Skeletal muscle satellite cell (primary cell): ENCODE measurements at regions not wholly inside any gene's neighbourhood (a gene's known extent, or its start where the extent isn't known, plus 50 kb on each side); places are given as distances from the start of the nearest gene placed in this dataset.

ENCODE experiments used
- H3K27me3 ChIP-seq: 2 replicates; pipeline ENCODE4 v1.7.0; 2013; ENCODE audit warnings: low read length; ENCODE audit not compliant: control insufficient read depth, insufficient read depth
- H3K36me3 ChIP-seq: 2 replicates; pipeline ENCODE4 v1.7.0; 2013; ENCODE audit warnings: mild to moderate bottlenecking, control low read depth, low read length; ENCODE audit not compliant: insufficient read depth
- H3K4me1 ChIP-seq: 2 replicates; pipeline ENCODE4 v1.7.0; 2013; ENCODE audit warnings: low read length; ENCODE audit not compliant: control insufficient read depth, insufficient read depth
- H3K4me2 ChIP-seq: 2 replicates; pipeline ENCODE4 v1.7.0; 2013; ENCODE audit warnings: mild to moderate bottlenecking, low read length
- H3K4me3 ChIP-seq: 2 replicates; pipeline ENCODE4 v1.7.0; 2013; ENCODE audit warnings: low read length
- H3K9ac ChIP-seq: 2 replicates; pipeline ENCODE4 v1.7.0; 2013; ENCODE audit warnings: mild to moderate bottlenecking, low read depth, low read length, moderate library complexity
- H3K9me3 ChIP-seq: replicated peaks from 2 replicates; pipeline ENCODE4 v1.7.0; 2013; ENCODE audit warnings: mild to moderate bottlenecking, control low read depth, low read length

DNA sequence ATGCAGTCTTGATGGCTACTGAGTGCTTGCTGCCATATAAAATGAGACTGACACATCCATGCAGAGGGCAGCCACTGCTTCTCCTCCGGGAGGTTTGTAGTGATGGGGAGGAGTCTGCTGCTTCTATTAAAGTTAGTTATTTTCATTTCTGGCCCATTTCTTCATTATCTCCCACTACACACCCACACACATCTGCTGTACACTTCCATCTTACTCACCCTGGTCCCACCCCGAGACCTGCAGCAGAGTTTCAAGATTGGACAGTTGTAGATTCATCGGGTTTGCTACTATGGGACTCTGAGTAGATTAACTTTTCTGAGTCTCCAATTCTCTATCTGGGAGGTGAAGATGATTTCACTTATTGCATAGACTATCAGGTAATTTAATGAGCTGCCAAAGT lies 176.2 kb upstream of the SNX19 start:
- H3K27me3 ChIP-seq = peaks cover 15% of the 10 kb centered on the region
- no peak overlapping the region for H3K4me2 ChIP-seq
- H3K36me3 ChIP-seq = no peaks in the 10 kb centered on the region
- H3K9ac ChIP-seq = no peak overlapping the region
- no peaks in the 10 kb centered on the region for H3K9me3 ChIP-seq
- no peak overlapping the region for H3K4me3 ChIP-seq
- H3K4me1 ChIP-seq = no peaks in the 10 kb centered on the region

DNA sequence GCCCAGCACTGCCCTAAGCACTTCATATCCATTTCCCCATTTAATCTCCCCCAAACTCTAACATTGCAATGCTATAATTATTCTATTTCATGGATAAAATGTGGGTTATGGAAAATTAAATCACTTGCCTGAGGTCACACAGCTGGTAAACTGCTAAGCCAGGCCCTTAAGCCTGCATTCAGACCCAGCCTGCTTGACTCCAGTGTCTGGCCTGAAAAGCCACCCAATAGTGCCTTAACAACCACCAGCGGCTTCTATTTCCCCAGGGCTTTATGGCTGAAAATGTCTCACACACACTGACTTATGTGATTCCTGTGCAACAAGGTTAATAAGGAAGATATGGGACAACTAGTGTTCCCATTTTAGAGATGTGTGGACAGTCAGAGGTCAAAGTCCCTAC lies 178.5 kb upstream of the SNX19 start:
- H3K4me2 ChIP-seq = no peak overlapping the region
- H3K9ac ChIP-seq = no peak overlapping the region
- H3K36me3 ChIP-seq = no peaks in the 10 kb centered on the region
- H3K4me3 ChIP-seq = no peak overlapping the region
- peaks cover 11% of the 10 kb centered on the region for H3K27me3 ChIP-seq
- peaks cover 13% of the 10 kb centered on the region for H3K4me1 ChIP-seq
- no peaks in the 10 kb centered on the region for H3K9me3 ChIP-seq

DNA sequence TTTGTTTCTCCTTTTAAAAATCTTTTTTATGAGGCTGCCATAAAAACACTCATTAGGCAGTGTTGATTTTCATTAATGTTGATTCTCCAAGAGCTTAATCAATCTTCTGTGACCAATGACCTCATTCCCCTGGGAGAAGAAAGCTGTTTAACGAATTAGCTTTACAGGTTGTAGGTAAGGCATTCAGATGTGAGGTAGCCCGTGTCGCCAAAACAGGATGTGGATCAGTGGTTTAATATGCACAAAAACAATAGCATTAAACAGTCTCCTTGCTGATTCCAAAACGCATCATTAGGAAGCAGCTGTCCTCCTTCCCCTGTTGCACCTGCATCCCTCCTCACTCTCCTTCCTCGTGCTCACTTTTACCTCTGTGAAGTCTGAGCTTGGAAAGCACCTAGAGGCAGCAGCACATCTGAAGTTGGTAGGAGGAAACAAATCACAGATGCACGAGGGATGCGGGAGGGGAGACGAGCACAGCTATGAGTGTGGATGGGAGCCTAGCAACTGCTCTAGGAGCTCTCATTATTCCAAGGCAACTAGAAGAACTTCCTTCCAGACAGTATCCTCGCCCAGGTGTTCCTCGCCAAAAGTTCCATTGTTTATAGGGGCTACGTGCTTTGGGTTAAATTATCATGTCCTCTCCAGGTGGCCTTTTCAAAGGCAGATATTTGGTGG lies 179.4 kb upstream of the SNX19 start:
- no peaks in the 10 kb centered on the region for H3K36me3 ChIP-seq
- no peak overlapping the region for H3K4me3 ChIP-seq
- H3K4me1 ChIP-seq = peaks cover 15% of the 10 kb centered on the region
- no peak overlapping the region for H3K9ac ChIP-seq
- peaks cover 6% of the 10 kb centered on the region for H3K27me3 ChIP-seq
- H3K9me3 ChIP-seq = no peaks in the 10 kb centered on the region
- H3K4me2 ChIP-seq = no peak overlapping the region

DNA sequence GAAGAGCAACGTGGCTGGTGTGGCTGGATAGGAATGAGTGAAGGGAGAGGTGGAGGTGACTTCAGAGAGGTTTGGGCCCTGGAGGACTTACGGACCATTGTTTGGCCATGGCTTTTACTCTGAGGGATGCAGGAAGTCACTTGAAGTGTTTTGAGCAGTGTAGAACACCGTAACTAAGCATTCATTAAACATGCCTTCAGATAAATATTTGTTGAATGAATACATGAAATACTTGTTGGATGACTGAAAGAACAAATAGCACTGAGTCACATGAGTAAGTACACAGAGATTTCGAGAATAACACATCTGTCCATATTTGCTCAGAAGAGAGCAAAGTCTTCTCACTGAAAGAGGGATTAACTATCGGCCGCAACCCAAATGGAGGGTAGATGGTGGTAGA lies 182.7 kb upstream of the SNX19 start:
- Histone ChIP-seq H3K27me3 (peaks cover 3% of the 10 kb centered on the region), H3K4me2 (no peak overlapping the region), H3K36me3 (no peaks in the 10 kb centered on the region), H3K4me1 (peaks cover 15% of the 10 kb centered on the region), H3K9ac (no peak overlapping the region), H3K9me3 (no peaks in the 10 kb centered on the region), H3K4me3 (no peak overlapping the region)

DNA sequence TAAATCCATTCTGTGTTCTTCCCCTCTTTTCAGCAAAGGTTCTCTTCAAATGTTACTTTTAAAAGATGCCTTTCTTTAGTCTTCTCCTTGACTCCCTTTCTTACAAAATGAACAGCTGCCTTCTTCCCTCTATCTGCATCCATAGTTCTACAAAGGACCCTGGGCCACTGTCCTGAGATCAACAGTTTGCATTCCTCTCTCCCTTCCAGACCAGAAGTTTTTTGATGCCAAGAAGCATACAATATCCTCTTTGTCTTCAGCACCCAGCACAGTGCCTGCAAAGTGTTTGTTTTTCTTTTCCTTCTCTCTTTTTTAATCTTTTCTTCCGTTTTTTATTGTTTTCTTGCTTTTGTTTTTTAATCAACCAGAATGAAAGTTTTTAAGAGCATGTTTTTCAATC lies 183.5 kb upstream of the SNX19 start:
- Histone ChIP-seq H3K9me3 (no peaks in the 10 kb centered on the region), H3K9ac (no peak overlapping the region), H3K4me3 (no peak overlapping the region), H3K36me3 (no peaks in the 10 kb centered on the region), H3K4me1 (peaks cover 15% of the 10 kb centered on the region), H3K4me2 (no peak overlapping the region), H3K27me3 (peaks cover 3% of the 10 kb centered on the region)

DNA sequence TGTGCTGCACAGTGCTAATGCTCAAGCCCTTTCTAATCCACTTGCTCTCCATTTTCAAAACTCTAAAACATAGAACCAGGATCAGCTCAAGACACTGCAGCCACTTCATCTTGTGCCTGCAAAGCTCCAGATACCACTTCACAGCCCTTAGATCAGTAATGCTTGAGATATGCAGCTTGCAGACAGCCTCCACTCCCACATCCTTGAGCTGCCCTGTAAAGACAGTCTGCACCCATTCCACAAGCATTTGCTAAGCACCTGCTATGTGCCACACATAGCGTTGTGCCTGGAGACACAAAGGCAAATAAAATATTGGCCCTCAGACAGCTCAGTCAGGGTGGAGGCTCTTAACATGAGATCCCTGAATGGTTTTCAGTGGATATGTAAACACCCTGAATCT lies 192.5 kb upstream of the SNX19 start:
- H3K27me3 ChIP-seq = no peaks in the 10 kb centered on the region
- H3K9me3 ChIP-seq = no peaks in the 10 kb centered on the region
- peaks cover 16% of the 10 kb centered on the region for H3K4me1 ChIP-seq
- H3K4me2 ChIP-seq = peak overlapping the region; percentile 4
- H3K4me3 ChIP-seq = no peak overlapping the region
- H3K9ac ChIP-seq = no peak overlapping the region
- H3K36me3 ChIP-seq = no peaks in the 10 kb centered on the region

GRCh38 chr11:131109257-131109656 lies 193.0 kb upstream of the SNX19 start:
- Histone ChIP-seq H3K9me3 (no peaks in the 10 kb centered on the region), H3K4me2 (peak overlapping the region; percentile 4), H3K27me3 (no peaks in the 10 kb centered on the region)

GRCh38 chr11:131109790-131110189 lies 193.5 kb upstream of the SNX19 start:
- no peak overlapping the region for H3K9ac ChIP-seq
- peak overlapping the region; percentile 4 for H3K4me2 ChIP-seq
- no peaks in the 10 kb centered on the region for H3K27me3 ChIP-seq
- peaks cover 16% of the 10 kb centered on the region for H3K4me1 ChIP-seq
- H3K36me3 ChIP-seq = no peaks in the 10 kb centered on the region
- no peaks in the 10 kb centered on the region for H3K9me3 ChIP-seq
- H3K4me3 ChIP-seq = no peak overlapping the region

More at GRCh38 chr11:131109257-131109656, 193.0 kb upstream of the SNX19 start:
- H3K36me3 ChIP-seq = no peaks in the 10 kb centered on the region
- H3K4me1 ChIP-seq = peaks cover 16% of the 10 kb centered on the region
- H3K9ac ChIP-seq = no peak overlapping the region
- no peak overlapping the region for H3K4me3 ChIP-seq

DNA sequence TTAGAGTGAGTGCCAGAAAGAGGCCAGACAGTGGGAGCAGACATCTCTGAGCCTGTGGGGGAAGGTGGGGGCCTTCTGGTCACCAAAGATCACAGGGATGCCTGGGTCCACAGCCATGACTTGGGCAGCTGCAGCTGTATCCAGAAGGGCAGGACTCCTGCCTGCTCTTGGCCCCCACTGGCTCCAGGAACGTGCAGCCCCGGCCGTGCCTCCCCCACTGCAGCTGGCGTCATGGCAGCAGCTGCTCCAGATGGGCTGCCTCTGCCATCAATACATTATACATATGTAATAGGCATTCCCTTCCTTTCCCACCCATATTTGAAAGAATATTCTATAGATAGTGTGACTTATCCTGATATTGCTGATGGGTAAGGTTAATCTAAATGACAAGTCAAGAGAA lies 195.5 kb upstream of the SNX19 start:
- Histone ChIP-seq H3K27me3 (no peaks in the 10 kb centered on the region), H3K4me2 (no peak overlapping the region), H3K9ac (no peak overlapping the region), H3K4me1 (peaks cover 16% of the 10 kb centered on the region), H3K36me3 (no peaks in the 10 kb centered on the region), H3K9me3 (no peaks in the 10 kb centered on the region), H3K4me3 (no peak overlapping the region)

- Histone ChIP-seq H3K4me3 (no peak overlapping the region), H3K27me3 (no peaks in the 10 kb centered on the region), H3K4me1 (no peaks in the 10 kb centered on the region)
Observed at GRCh38 chr11:131118247-131118646, 202.0 kb upstream of the SNX19 start.

DNA sequence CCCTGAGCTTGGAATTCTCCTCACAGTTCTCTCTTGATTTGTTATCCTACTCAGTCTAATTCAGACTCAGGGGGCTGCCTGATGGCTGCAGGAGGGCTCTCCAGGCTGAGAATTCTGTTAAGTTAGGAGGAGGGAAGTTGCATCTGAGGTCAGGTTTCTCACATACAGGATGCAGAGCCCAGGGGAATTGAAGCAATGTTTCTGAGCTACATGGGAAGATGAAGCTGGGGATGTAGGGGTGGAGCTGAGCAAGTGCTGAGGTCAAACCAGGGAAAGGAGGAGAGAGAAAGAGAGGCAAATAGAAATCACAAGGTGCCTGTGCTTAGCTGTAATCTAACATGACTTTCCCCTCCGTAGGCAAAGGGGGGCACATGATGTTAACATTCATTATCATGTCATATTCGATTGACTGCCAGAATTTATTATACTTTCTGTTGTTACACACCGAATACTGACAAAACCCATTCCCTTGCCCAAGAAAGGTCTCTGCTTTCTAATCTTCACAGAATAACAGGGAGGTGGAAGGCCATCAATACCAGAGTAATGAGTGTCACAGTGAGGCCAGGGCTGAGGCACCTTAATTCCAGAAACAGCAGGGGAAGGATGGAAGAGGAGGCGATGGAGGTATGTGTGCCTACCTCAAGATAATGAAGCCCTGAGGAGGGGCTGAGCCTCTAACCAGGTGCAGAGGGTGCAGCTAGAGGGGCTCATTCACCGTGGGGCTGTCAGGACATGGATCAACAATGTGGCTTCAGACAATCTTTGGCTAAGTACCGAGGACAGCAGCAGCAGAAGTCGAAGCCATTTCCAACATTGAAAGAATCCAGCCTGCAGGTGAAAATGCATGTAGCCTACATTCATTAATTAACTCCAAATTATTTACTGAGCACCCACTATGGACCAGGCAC lies 205.4 kb upstream of the SNX19 start:
- no peaks in the 10 kb centered on the region for H3K4me1 ChIP-seq

More at GRCh38 chr11:131118247-131118646, 202.0 kb upstream of the SNX19 start:
- Histone ChIP-seq H3K9me3 (no peaks in the 10 kb centered on the region), H3K9ac (no peak overlapping the region), H3K36me3 (no peaks in the 10 kb centered on the region), H3K4me2 (no peak overlapping the region)

More for the DNA sequence above, 205.4 kb upstream of the SNX19 start:
- Histone ChIP-seq H3K9ac (no peak overlapping the region), H3K27me3 (no peaks in the 10 kb centered on the region), H3K4me3 (no peak overlapping the region), H3K9me3 (no peaks in the 10 kb centered on the region), H3K4me2 (no peak overlapping the region), H3K36me3 (no peaks in the 10 kb centered on the region)
